Sigmoid colon (tissue), 6 donors: ENCODE measurements at regions not wholly inside any gene's neighbourhood (a gene's known extent, or its start where the extent isn't known, plus 50 kb on each side); places are given as distances from the start of the nearest gene placed in this dataset.

ENCODE experiments used
- DNase-seq: peaks from one replicate; pipeline ENCODE4 v3.0.0-alpha.2; 2019
- H3K27ac ChIP-seq, 4 donors: fragments of 200-600 bp; sonication (generic); one replicate each; pipeline ENCODE4 v1.5.1; 2016 to 2019; ENCODE audit warnings: mild to moderate bottlenecking in 1 of 4
- H3K27me3 ChIP-seq, 3 donors: fragments of 200-600 bp; sonication (generic); one replicate each; pipeline ENCODE4 v1.5.1; 2019; ENCODE audit warnings: mild to moderate bottlenecking in 1 of 3
- H3K36me3 ChIP-seq, 4 donors: fragments of 200-600 bp; sonication (generic); one replicate each; pipeline ENCODE4 v1.5.1; 2016 to 2019
- H3K4me1 ChIP-seq, 4 donors: fragments of 200-600 bp; sonication (generic); one replicate each; pipeline ENCODE4 v1.5.1; 2017 to 2019
- H3K4me3 ChIP-seq, 4 donors: fragments of 200-600 bp; sonication (generic); one replicate each; pipeline ENCODE4 v1.5.1; 2017 to 2019; ENCODE audit warnings: mild to moderate bottlenecking in 2 of 4, moderate library complexity in 1 of 4
- H3K9me3 ChIP-seq, 4 donors: fragments of 200-600 bp in 3 of 4; sonication (generic) in 3 of 4; one replicate each; pipeline versions ENCODE4 v1.5.1 to v1.6.1; 2013 to 2019
- EP300 ChIP-seq, 4 donors: sonication (generic); formaldehyde crosslinking; IDR thresholded peaks; one replicate each; pipeline ENCODE4 v1.6.1; 2017; ENCODE audit warnings: antibody characterized with exemption in 4 of 4
- POLR2A ChIP-seq, 2 donors: fragments of 450-650 bp; IDR thresholded peaks; one replicate each; pipeline ENCODE4 v1.6.1; 2016; ENCODE audit warnings: antibody characterized with exemption in 2 of 2, mild to moderate bottlenecking in 2 of 2, moderate library complexity in 2 of 2
- POLR2AphosphoS5 ChIP-seq, 4 donors: sonication (generic); formaldehyde crosslinking; IDR thresholded peaks; one replicate each; pipeline ENCODE4 v1.6.1; 2017; ENCODE audit warnings: antibody characterized with exemption in 4 of 4
- WGBS, 2 donors: extraction: QIAGEN DNeasy Blood & Tissue Kit; methylation state at CpG; one replicate each; pipeline ENCODE4 v1.1.7; 2013; 5-methylcytosine and 5-hydroxymethylcytosine counted together
- intact Hi-C: fragments of 100-400 bp; cut with DNase I; formaldehyde crosslinking; loops from one replicate; pipeline ENCODE4 v1.15.1; 2023
- TF ChIP-seq, protein P1 (sequence below), 4 experiments: fragments of 450-650 bp in 3 of 4; fragments of 200-600 bp in 1 of 4; IDR thresholded peaks; one replicate each; pipeline ENCODE4 v1.5.1; 2016 to 2019; ENCODE audit warnings: antibody characterized with exemption in 4 of 4, mild to moderate bottlenecking in 3 of 4, moderate library complexity in 2 of 4
- donor health status: healthy with polysubstance abuse.
- donor health status: healthy.

DNA sequence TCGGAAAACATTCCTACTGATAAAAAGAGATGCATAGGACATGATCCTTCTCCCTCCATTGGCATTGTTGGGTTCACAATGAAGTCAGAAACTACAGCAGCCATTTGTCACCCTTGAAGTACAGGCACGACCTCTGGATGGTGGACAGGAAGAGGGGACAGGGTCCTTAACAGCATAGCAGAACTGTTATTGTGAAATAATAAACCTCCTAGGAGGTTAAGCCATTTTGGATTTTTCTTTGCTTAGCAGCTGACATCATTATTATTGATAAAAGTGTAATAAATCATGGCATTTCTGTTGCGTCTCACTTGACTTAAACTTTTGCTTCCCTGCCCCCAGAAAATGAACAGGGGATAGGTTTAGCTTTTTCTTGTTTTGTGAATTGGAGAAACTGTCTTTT, 134.3 kb upstream of the SASH1 start:
- intact Hi-C loops = no loop called here
- H3K4me3 ChIP-seq = no peak overlapping the region
- TF ChIP-seq EP300 (IDR thresholded peaks at IDR 0.05) = no peak
- TF ChIP-seq POLR2AphosphoS5 (IDR thresholded peaks at IDR 0.05) = no peak
- TF ChIP-seq POLR2A (IDR thresholded peaks at IDR 0.05) = no peak
- TF ChIP-seq, protein P1, sequence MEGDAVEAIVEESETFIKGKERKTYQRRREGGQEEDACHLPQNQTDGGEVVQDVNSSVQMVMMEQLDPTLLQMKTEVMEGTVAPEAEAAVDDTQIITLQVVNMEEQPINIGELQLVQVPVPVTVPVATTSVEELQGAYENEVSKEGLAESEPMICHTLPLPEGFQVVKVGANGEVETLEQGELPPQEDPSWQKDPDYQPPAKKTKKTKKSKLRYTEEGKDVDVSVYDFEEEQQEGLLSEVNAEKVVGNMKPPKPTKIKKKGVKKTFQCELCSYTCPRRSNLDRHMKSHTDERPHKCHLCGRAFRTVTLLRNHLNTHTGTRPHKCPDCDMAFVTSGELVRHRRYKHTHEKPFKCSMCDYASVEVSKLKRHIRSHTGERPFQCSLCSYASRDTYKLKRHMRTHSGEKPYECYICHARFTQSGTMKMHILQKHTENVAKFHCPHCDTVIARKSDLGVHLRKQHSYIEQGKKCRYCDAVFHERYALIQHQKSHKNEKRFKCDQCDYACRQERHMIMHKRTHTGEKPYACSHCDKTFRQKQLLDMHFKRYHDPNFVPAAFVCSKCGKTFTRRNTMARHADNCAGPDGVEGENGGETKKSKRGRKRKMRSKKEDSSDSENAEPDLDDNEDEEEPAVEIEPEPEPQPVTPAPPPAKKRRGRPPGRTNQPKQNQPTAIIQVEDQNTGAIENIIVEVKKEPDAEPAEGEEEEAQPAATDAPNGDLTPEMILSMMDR (IDR thresholded peaks at IDR 0.05) = no peak
- no peaks in the 10 kb centered on the region for H3K27me3 ChIP-seq
- no peak for DNase-seq
- H3K27ac ChIP-seq = no peak overlapping the region
- H3K9me3 ChIP-seq = no peaks in the 10 kb centered on the region
- no peaks in the 10 kb centered on the region for H3K36me3 ChIP-seq
- 90 to 94% methylated on average over 3 of the region's 3 CpGs for whole genome bisulfite sequencing, 2 donors
- peaks cover 0 to 8% (median 7%) of the 10 kb centered on the region in 4 donors for H3K4me1 ChIP-seq

DNA sequence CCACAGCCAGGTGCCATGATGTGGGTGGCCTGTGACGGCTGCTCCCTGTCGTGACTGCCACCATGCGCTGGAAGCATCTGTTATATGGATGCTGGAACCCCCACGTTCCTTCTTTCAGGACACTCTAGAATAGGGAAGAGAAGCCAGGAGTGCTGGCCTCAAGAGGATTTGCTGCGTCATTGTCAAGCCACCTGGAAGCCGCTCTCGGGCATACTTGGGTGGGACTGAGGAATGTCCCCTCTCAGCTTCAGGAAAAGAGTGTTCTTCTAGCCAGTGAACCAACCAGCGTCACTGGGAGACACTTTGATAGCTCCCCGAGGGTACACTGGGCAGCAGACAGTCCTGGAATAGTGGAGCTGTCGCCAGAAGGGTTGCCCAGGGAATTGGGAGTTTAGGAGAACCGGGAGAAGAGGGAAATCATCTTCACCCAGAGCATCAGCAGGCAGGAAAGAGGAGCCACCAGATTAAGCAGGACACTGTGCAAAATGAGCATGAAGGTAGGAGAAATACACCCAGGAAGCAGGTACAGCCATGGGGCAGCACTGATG, 130.8 kb upstream of the SASH1 start:
- DNase-seq = no peak
- H3K4me1 ChIP-seq = no peaks in the 10 kb centered on the region
- H3K27ac ChIP-seq = no peak overlapping the region
- WGBS, 2 donors = 92 to 94% methylated on average over 11 of the region's 11 CpGs
- no peaks in the 10 kb centered on the region for H3K9me3 ChIP-seq
- H3K4me3 ChIP-seq = no peak overlapping the region
- H3K36me3 ChIP-seq = no peaks in the 10 kb centered on the region
- H3K27me3 ChIP-seq = no peaks in the 10 kb centered on the region
- TF ChIP-seq POLR2AphosphoS5 (IDR thresholded peaks at IDR 0.05) = no peak
- TF ChIP-seq EP300 (IDR thresholded peaks at IDR 0.05) = no peak
- no peak for TF ChIP-seq POLR2A (IDR thresholded peaks at IDR 0.05)
- TF ChIP-seq, protein P1 (IDR thresholded peaks at IDR 0.05) = no peak
- intact Hi-C loops = no loop called here

DNA sequence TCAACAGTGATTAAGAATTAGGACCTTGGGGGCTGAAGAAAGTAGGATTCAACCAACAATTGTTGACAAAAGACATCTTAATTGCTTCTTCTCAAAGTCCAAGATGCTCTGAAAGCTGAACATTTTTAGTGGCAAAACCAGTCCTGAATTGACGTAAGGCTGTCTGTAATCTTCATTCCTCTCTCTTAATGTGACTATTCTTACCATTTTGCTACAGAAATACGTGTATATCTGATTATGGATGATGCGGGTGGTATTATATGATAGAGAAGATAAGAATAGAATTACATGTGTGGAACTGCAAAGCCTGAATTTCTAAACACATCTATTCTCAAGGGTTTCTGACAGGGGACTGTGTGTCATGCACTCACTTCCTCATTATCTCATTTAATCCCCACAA, 130.3 kb upstream of the SASH1 start:
- Histone ChIP-seq H3K4me1 (no peaks in the 10 kb centered on the region), H3K4me3 (no peak overlapping the region), H3K36me3 (no peaks in the 10 kb centered on the region), H3K27ac (no peak overlapping the region), H3K27me3 (no peaks in the 10 kb centered on the region), H3K9me3 (no peaks in the 10 kb centered on the region)
- intact Hi-C loops = no loop called here
- TF ChIP-seq EP300 (IDR thresholded peaks at IDR 0.05) = no peak
- TF ChIP-seq POLR2A (IDR thresholded peaks at IDR 0.05) = no peak
- TF ChIP-seq POLR2AphosphoS5 (IDR thresholded peaks at IDR 0.05) = no peak
- TF ChIP-seq, protein P1 (IDR thresholded peaks at IDR 0.05) = no peak
- no peak for DNase-seq
- 72 to 82% methylated on average over 3 of the region's 3 CpGs for WGBS, 2 donors

DNA sequence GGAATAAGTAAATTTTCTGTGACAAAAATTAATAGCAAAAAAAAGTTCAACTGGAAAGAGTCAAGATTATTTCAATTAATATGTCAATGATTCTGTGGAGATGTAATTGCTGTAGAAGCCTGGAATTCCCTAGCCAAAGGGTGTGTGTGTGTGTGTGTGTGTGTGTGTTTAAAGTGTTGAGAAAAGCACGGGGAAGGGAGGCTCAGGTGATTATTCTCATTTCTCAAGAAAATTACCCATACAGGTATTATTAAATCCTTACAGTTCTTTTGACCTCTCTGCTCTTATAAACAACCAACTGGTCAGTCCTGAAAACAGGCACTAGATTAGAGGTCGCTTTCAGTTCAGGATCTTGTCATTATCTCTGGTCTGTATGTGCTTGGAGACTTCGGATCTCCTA, 129.3 kb upstream of the SASH1 start:
- H3K27me3 ChIP-seq = no peaks in the 10 kb centered on the region
- TF ChIP-seq EP300 (IDR thresholded peaks at IDR 0.05) (no peak), POLR2AphosphoS5 (IDR thresholded peaks at IDR 0.05) (no peak)
- TF ChIP-seq, protein P1 (IDR thresholded peaks at IDR 0.05) = no peak
- peaks cover 0 to 5% (median 3%) of the 10 kb centered on the region in 4 donors for H3K4me1 ChIP-seq
- H3K9me3 ChIP-seq = no peaks in the 10 kb centered on the region
- intact Hi-C loops = no loop called here
- no peak for DNase-seq
- no peak overlapping the region for H3K27ac ChIP-seq
- H3K4me3 ChIP-seq = no peak overlapping the region
- no peaks in the 10 kb centered on the region for H3K36me3 ChIP-seq
- WGBS, 2 donors = 79 to 90% methylated on average over 3 of the region's 3 CpGs

DNA sequence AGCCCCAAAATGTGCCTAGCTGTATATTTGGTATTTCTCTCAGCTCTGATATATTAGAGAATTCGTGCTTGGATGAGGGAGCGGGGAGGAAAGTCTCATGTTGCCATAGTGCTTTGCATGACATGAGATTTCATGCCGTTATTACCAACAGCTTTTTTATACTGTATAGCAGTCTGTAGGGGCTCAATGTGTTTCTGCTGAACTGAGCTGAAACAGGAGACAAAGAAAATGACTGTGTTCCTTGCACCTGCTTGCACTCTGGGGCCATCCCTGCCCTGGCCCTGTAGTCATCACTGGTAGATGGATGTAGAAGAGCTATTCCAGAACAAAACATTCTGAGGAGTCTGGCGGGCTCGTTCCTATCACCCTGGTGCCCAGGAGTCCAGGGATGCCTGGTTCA, 128.0 kb upstream of the SASH1 start:
- Histone ChIP-seq H3K9me3 (no peaks in the 10 kb centered on the region), H3K36me3 (no peaks in the 10 kb centered on the region), H3K27ac (no peak overlapping the region), H3K4me3 (no peak overlapping the region), H3K4me1 (peaks cover 0 to 11% (median 10%) of the 10 kb centered on the region in 4 donors), H3K27me3 (no peaks in the 10 kb centered on the region)
- TF ChIP-seq, protein P1 (IDR thresholded peaks at IDR 0.05) = no peak
- no peak for TF ChIP-seq POLR2A (IDR thresholded peaks at IDR 0.05)
- no peak for TF ChIP-seq POLR2AphosphoS5 (IDR thresholded peaks at IDR 0.05)
- no peak for TF ChIP-seq EP300 (IDR thresholded peaks at IDR 0.05)
- 93 to 94% methylated on average over 5 of the region's 5 CpGs for WGBS, 2 donors
- intact Hi-C loops = no loop called here
- DNase-seq = no peak
